Thoracic aorta (tissue), 2 donors: ENCODE measurements at regions not wholly inside any gene's neighbourhood (a gene's known extent, or its start where the extent isn't known, plus 50 kb on each side); places are given as distances from the start of the nearest gene placed in this dataset.
"Not testable (repeated sequence)": the region's sequence is repeated elsewhere in the genome, so short reads cannot be mapped to it uniquely, and the experiment has no call there.

Experiments used
- ATAC-seq: fragments of 150-250 bp; one replicate; pipeline ENCODE4 v1.8.0; 2017; ENCODE audit warnings: low read depth; ENCODE audit not compliant: insufficient number of reproducible peaks, low FRiP score
- DNase-seq: peaks from one replicate; pipeline ENCODE4 v3.0.0-alpha.2; 2020; ENCODE audit warnings: low spot score
- H3K27ac ChIP-seq, 2 donors: fragments of 200-600 bp; sonication (generic); 1 replicate in 1 of 2; 2 replicates in 1 of 2; pipeline ENCODE4 v1.5.1; 2016; ENCODE audit warnings: mild to moderate bottlenecking in 2 of 2, moderate library complexity in 2 of 2
- H3K27me3 ChIP-seq: fragments of 200-600 bp; sonication (generic); replicated peaks from 2 replicates; pipeline ENCODE4 v1.6.0; 2016; ENCODE audit warnings: mild to moderate bottlenecking; ENCODE audit not compliant: insufficient read depth
- H3K36me3 ChIP-seq: fragments of 200-600 bp; sonication (generic); one replicate; pipeline ENCODE4 v1.5.1; 2016
- H3K4me1 ChIP-seq, 2 donors: fragments of 200-600 bp; sonication (generic); 1 replicate in 1 of 2; 2 replicates in 1 of 2; pipeline versions ENCODE4 v1.5.1 to v1.6.0; 2016; ENCODE audit warnings: low read depth in 2 of 2, mild to moderate bottlenecking in 1 of 2; ENCODE audit not compliant: control insufficient read depth in 1 of 2
- H3K4me3 ChIP-seq: fragments of 200-600 bp; sonication (generic); 2 replicates; pipeline ENCODE4 v1.5.1; 2016; ENCODE audit warnings: mild to moderate bottlenecking
- H3K9me3 ChIP-seq: fragments of 200-600 bp; sonication (generic); 2 replicates; pipeline ENCODE4 v1.5.1; 2016
- CTCF ChIP-seq: fragments of 200-600 bp; sonication (generic); IDR thresholded peaks from one replicate; pipeline ENCODE4 v1.5.1; 2019; ENCODE audit warnings: antibody characterized with exemption

DNA sequence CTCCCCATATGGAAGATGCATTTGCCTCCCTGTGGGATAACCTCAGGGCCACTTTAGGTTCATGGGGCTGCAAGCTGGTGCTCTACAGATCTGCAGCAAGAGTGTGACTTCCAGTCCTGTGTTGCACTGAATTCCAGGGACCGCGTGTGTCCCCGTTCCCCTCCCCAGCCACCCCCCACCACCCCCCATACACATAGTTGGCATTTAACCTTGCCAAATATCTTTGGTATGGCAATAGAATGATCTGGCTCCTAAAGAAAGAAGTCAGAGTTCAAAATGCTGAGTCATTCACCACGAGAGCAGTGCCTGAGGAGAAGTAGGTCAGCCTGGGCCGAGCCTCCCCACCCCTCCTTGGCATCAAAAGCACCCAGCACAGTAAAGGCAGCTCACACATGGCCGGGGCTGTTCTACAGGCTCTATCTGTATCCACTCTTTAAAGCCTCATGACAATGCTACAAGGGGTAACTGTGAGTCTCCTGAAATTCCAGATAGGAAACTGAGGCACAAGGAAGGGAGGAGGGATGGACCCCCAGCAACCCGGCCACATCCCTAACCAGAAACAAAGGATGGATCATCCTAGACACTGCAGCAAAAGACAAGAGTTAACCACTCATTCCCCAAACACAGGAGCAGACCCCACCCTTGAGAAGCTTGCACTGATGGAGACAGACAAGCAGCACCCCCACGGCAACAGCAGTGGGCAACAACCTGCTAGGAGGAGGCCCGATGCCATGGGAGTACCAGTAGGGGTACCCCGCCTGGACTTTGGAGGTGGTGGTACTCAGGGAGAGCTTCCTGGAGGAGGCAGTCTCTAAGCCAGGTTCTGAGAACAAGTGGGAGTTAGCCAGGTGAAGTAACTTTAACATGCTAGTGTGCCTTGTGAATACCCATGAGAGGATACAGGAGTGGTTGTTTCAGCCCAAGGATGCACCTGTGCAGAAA is 70.3 kb upstream of the NANOS1 start:
- TF ChIP-seq CTCF, result no peak
- peaks cover 17 to 42% of the 10 kb centered on the region in 2 donors for H3K4me1 ChIP-seq
- no peak for DNase-seq
- no peak overlapping the region for H3K27ac ChIP-seq
- no peak for ATAC-seq
- no peaks in the 10 kb centered on the region for H3K36me3 ChIP-seq
- no peaks in the 10 kb centered on the region for H3K27me3 ChIP-seq
- no peaks in the 10 kb centered on the region for H3K9me3 ChIP-seq
- H3K4me3 ChIP-seq, result no peak overlapping the region

GRCh38 chr10:118960157-118961090 is 69.1 kb upstream of the NANOS1 start:
- no peak overlapping the region for H3K4me3 ChIP-seq
- H3K36me3 ChIP-seq, result no peaks in the 10 kb centered on the region
- no peaks in the 10 kb centered on the region for H3K9me3 ChIP-seq
- H3K4me1 ChIP-seq, result peaks cover 16 to 40% of the 10 kb centered on the region in 2 donors
- no peak for DNase-seq
- no peak for TF ChIP-seq CTCF
- H3K27ac ChIP-seq, result no peak overlapping the region
- ATAC-seq, result no peak
- no peaks in the 10 kb centered on the region for H3K27me3 ChIP-seq

GRCh38 chr10:118961436-118961835 is 68.1 kb upstream of the NANOS1 start:
- TF ChIP-seq CTCF, result no peak
- H3K9me3 ChIP-seq, result no peaks in the 10 kb centered on the region
- DNase-seq, result no peak
- no peaks in the 10 kb centered on the region for H3K36me3 ChIP-seq
- no peak overlapping the region for H3K27ac ChIP-seq
- ATAC-seq, result no peak
- peaks cover 13 to 32% of the 10 kb centered on the region in 2 donors for H3K4me1 ChIP-seq
- no peak overlapping the region for H3K4me3 ChIP-seq
- H3K27me3 ChIP-seq, result no peaks in the 10 kb centered on the region

DNA sequence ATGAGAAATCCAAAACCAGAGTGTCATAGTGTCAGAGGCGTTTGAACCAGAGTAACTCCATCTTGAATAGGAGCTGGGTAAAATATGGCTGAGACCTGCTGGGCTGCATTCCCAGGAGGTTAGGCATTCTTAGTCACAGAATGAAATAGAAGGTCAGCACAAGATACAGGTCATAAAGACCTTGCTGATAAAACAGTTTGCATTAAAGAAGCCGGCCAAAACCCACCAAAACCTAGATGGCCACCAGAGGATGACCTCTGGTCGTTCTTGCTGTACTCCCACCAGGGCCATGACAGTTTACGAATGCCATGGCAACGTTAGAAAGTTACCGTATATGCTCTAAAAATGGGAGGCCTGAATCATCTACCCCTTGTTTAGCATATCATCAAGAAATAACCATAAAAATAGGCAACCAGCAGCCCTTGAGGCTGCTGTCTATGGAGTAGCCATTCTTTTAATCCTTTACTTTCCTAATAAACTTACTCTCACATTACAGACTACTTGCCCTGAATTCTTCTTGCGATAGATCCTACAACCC is 67.1 kb upstream of the NANOS1 start:
- not testable (repeated sequence) for H3K4me3 ChIP-seq, DNase-seq, ATAC-seq

DNA sequence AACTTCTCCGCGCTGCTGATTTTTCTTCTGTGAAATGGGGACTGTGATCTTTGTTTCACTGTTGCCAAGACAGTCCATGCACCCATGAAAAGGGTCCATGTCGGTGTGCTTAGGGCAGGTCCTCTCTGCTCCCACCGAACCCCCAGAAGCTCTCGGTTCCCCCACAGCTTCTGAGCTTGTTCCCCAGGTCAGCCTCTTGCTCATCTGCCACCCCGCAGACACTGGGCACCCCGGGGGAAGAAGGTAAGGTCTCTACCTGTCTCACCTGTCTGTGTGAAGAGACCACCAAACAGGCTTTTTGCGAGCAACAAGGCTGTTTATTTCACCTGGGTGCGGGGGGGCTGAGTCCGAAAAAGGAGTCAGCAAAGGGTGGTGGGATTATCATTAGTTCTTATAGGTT is 66.2 kb upstream of the NANOS1 start:
- DNase-seq (no peak), ATAC-seq (no peak)
- H3K36me3 ChIP-seq, result no peaks in the 10 kb centered on the region
- no peak overlapping the region for H3K4me3 ChIP-seq
- H3K9me3 ChIP-seq, result no peaks in the 10 kb centered on the region
- no peaks in the 10 kb centered on the region for H3K27me3 ChIP-seq
- peaks cover 13 to 31% of the 10 kb centered on the region in 2 donors for H3K4me1 ChIP-seq
- TF ChIP-seq CTCF, result no peak
- no peak overlapping the region for H3K27ac ChIP-seq

More for the DNA sequence above, 67.1 kb upstream of the NANOS1 start:
- not testable (repeated sequence) for H3K9me3 ChIP-seq, H3K27ac ChIP-seq, H3K27me3 ChIP-seq, H3K36me3 ChIP-seq
- peaks cover 13 to 33% of the 10 kb centered on the region in 2 donors for H3K4me1 ChIP-seq
